ENCODE measurements at regions not wholly inside any gene's neighbourhood (a gene's known extent, or its start where the extent isn't known, plus 50 kb on each side); places are given as distances from the start of the nearest gene placed in this dataset.

DNA sequence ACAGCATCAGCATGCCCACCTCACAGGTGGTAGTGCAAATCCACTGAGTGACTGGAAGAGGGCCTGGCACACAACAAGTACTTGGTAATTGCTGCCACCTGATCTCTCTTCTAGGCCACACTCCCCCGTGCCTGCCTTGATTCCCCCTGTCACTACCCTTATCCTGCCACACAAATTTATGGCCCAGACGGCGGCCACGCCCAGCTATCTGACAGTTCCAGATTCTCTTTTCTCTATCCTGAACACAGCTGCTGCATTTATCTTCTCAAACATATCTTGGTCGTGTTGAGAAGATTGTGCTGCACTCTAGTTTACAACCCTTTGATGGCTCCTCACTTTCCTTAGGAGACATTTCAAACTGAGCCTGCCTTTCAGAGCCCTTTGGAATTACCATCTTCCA lies 585.2 kb downstream of the NTRK3 start:
- TF ChIP-seq, protein P1, sequence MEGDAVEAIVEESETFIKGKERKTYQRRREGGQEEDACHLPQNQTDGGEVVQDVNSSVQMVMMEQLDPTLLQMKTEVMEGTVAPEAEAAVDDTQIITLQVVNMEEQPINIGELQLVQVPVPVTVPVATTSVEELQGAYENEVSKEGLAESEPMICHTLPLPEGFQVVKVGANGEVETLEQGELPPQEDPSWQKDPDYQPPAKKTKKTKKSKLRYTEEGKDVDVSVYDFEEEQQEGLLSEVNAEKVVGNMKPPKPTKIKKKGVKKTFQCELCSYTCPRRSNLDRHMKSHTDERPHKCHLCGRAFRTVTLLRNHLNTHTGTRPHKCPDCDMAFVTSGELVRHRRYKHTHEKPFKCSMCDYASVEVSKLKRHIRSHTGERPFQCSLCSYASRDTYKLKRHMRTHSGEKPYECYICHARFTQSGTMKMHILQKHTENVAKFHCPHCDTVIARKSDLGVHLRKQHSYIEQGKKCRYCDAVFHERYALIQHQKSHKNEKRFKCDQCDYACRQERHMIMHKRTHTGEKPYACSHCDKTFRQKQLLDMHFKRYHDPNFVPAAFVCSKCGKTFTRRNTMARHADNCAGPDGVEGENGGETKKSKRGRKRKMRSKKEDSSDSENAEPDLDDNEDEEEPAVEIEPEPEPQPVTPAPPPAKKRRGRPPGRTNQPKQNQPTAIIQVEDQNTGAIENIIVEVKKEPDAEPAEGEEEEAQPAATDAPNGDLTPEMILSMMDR (IDR thresholded peaks at IDR 0.05) = no peak
- no peak for TF ChIP-seq POLR2A (IDR thresholded peaks at IDR 0.05)
